HepG2 (cell line): ENCODE measurements at regions not wholly inside any gene's neighbourhood (a gene's known extent, or its start where the extent isn't known, plus 50 kb on each side); places are given as distances from the start of the nearest gene placed in this dataset.

Experiments
- ATAC-seq: fragments of 200-7000 bp; cut with Tn5 transposase; 3 replicates; pipeline ENCODE4 v1.9.1; 2020; ENCODE audit warnings: mild to moderate bottlenecking, moderate library complexity
- BruUV-seq: library from RNA; stranded (reverse); fragments of 400-500 nt; replicated peaks from 2 replicates; lab custom pipeline; 2021; lab: Mats Ljungman, UMichigan
- CTCF ChIA-PET: fragments of 300-600 bp; formaldehyde crosslinking; extraction: SDS; loops from one replicate; lab custom pipeline; 2021; ENCODE audit warnings: low total read pairs, inconsistent platforms, low intra/inter-chr PET ratio; lab: Yijun Ruan, JAX
- POLR2A ChIA-PET: fragments of 350-600 bp; sonication (Branson Sonifier 250); formaldehyde crosslinking; loops from one replicate; lab custom pipeline; 2020; ENCODE audit warnings: antibody characterized with exemption, inconsistent platforms; lab: Yijun Ruan, JAX
- DNase-seq: peaks from one replicate; pipeline ENCODE4 v3.0.0-alpha.2; 2015; ENCODE audit warnings: low spot score
- FAIRE-seq: peaks from 3 replicates; lab custom pipeline; 2011; peaks lifted over from hg19 to GRCh38; lab: Jason Lieb, UNC
- H2AFZ ChIP-seq: one replicate; pipeline ENCODE4 v1.6.1; 2011; ENCODE audit warnings: low read length, inconsistent platforms
- H3K27ac ChIP-seq: fragments of 300-600 bp; 3 replicates; pipeline ENCODE4 v1.8.0; 2011; ENCODE audit warnings: mixed run types, mild to moderate bottlenecking, mixed read lengths, low read length, inconsistent platforms; ENCODE audit not compliant: insufficient read depth; ENCODE audit errors: extremely low read length
- H3K27me3 ChIP-seq, 2 experiments: fragments of 200-600 bp in 1 of 2; 2 replicates in 1 of 2; 3 replicates in 1 of 2; pipeline versions ENCODE4 v1.6.0 to v1.8.0; 2011; ENCODE audit warnings: low read length in 2 of 2, mild to moderate bottlenecking in 2 of 2, moderate library complexity in 2 of 2, inconsistent platforms in 1 of 2; ENCODE audit not compliant: insufficient read depth in 2 of 2, control insufficient read depth in 1 of 2
- H3K36me3 ChIP-seq, 2 experiments: fragments of 200-600 bp in 1 of 2; replicated peaks in 1 of 2; 2 replicates in 1 of 2; 3 replicates in 1 of 2; pipeline versions ENCODE4 v1.5.1 to v1.8.0; 2011; ENCODE audit warnings: low read length in 2 of 2, inconsistent platforms in 1 of 2; ENCODE audit not compliant: insufficient read depth in 2 of 2, control insufficient read depth in 1 of 2
- H3K4me1 ChIP-seq: 2 replicates; pipeline ENCODE4 v1.5.1; 2012; ENCODE audit warnings: low read length, inconsistent platforms; ENCODE audit not compliant: insufficient read depth
- H3K4me2 ChIP-seq: 2 replicates; pipeline ENCODE4 v1.6.0; 2011; ENCODE audit warnings: low read depth, low read length, inconsistent platforms
- H3K4me3 ChIP-seq, 3 experiments: fragments of 200-600 bp in 1 of 3; sonication (generic), shearing (Covaris generic) in 1 of 3; replicated peaks in 1 of 3; 2 replicates each; pipeline ENCODE4 v1.5.1; 2011 to 2016; ENCODE audit warnings: low read length in 3 of 3, inconsistent platforms in 2 of 3, low read depth in 2 of 3, mild to moderate bottlenecking in 2 of 3, control low read depth in 1 of 3, mixed read lengths in 1 of 3; ENCODE audit not compliant: insufficient read depth in 1 of 3
- H3K79me2 ChIP-seq: one replicate; pipeline ENCODE4 v1.6.1; 2011; ENCODE audit warnings: low read length, inconsistent platforms; ENCODE audit not compliant: insufficient read depth
- H3K9ac ChIP-seq: 2 replicates; pipeline ENCODE4 v1.6.0; 2011; ENCODE audit warnings: mild to moderate bottlenecking, low read depth, low read length, inconsistent platforms; ENCODE audit not compliant: insufficient read depth
- H3K9me3 ChIP-seq: 2 replicates; pipeline ENCODE4 v1.5.1; 2012; ENCODE audit warnings: mild to moderate bottlenecking, low read length
- H4K20me1 ChIP-seq: 2 replicates; pipeline ENCODE4 v1.6.0; 2011; ENCODE audit warnings: inconsistent platforms, mild to moderate bottlenecking, low read length, moderate library complexity; ENCODE audit not compliant: insufficient read depth
- ADNP ChIP-seq: sonication (generic); formaldehyde crosslinking; IDR thresholded peaks from 2 replicates; pipeline ENCODE4 v1.4.0; 2020; ENCODE audit warnings: missing genetic modification reagents
- ATF6 ChIP-seq: sonication (generic); formaldehyde crosslinking; conservative IDR thresholded peaks from 2 replicates; pipeline ENCODE4 v1.4.0; 2020; ENCODE audit warnings: missing genetic modification reagents
- DDIT3 ChIP-seq: sonication (generic); formaldehyde crosslinking; IDR thresholded peaks from 2 replicates; pipeline ENCODE4 v1.4.0; 2020; ENCODE audit warnings: mild to moderate bottlenecking, missing genetic modification reagents
- GABPB1 ChIP-seq: IDR thresholded peaks from 2 replicates; pipeline ENCODE4 v1.6.1; 2016; ENCODE audit warnings: mild to moderate bottlenecking, missing genetic modification reagents, moderate library complexity, missing compliant biosample characterization
- KLF9 ChIP-seq: IDR thresholded peaks from 2 replicates; pipeline ENCODE4 v1.6.1; 2016; ENCODE audit warnings: low read depth
- NFIB ChIP-seq: sonication (generic); formaldehyde crosslinking; IDR thresholded peaks from 2 replicates; pipeline ENCODE4 v1.9.0; 2021; ENCODE audit warnings: missing genetic modification reagents, mild to moderate bottlenecking, borderline replicate concordance
- PAXIP1 ChIP-seq: sonication (generic); formaldehyde crosslinking; conservative IDR thresholded peaks from 2 replicates; pipeline ENCODE4 v1.4.0; 2020; ENCODE audit warnings: mild to moderate bottlenecking, missing genetic modification reagents, moderate library complexity
- PHB2 ChIP-seq: fragments of 450-650 bp; IDR thresholded peaks from 2 replicates; pipeline ENCODE4 v1.6.1; 2018; ENCODE audit not compliant: partially characterized antibody
- PREB ChIP-seq: sonication (generic); formaldehyde crosslinking; IDR thresholded peaks from 2 replicates; pipeline ENCODE4 v1.4.0; 2020; ENCODE audit warnings: missing genetic modification reagents
- PRMT3 ChIP-seq: sonication (generic); formaldehyde crosslinking; IDR thresholded peaks from 2 replicates; pipeline ENCODE4 v1.8.1; 2022; ENCODE audit warnings: low read depth, mild to moderate bottlenecking, moderate library complexity, missing genetic modification reagents, borderline replicate concordance
- PTBP1 ChIP-seq: fragments of 200-400 bp; formaldehyde crosslinking; IDR thresholded peaks from 2 replicates; pipeline ENCODE4 v1.6.1; 2018; ENCODE audit warnings: low read length, low read depth; ENCODE audit not compliant: poor library complexity, severe bottlenecking
- SCMH1 ChIP-seq: sonication (generic); formaldehyde crosslinking; IDR thresholded peaks from 2 replicates; pipeline ENCODE4 v1.9.0; 2021; ENCODE audit warnings: missing genetic modification reagents, mild to moderate bottlenecking, borderline replicate concordance
- SP2 ChIP-seq: sonication (generic); formaldehyde crosslinking; IDR thresholded peaks from 2 replicates; pipeline ENCODE4 v1.5.1; 2020; ENCODE audit warnings: mild to moderate bottlenecking, missing genetic modification reagents
- STAT5B ChIP-seq: sonication (generic); formaldehyde crosslinking; IDR thresholded peaks from 2 replicates; pipeline ENCODE4 v1.4.0; 2020; ENCODE audit warnings: missing genetic modification reagents
- WIZ ChIP-seq: sonication (generic); formaldehyde crosslinking; IDR thresholded peaks from 2 replicates; pipeline ENCODE4 v1.5.1; 2020; ENCODE audit warnings: mild to moderate bottlenecking, missing genetic modification reagents
- ZMYM2 ChIP-seq: sonication (generic); formaldehyde crosslinking; IDR thresholded peaks from 2 replicates; pipeline ENCODE4 v1.8.0; 2022; ENCODE audit warnings: mild to moderate bottlenecking, missing genetic modification reagents
- ZSCAN12 ChIP-seq: sonication (generic); formaldehyde crosslinking; IDR thresholded peaks from 2 replicates; pipeline ENCODE4 v1.9.0; 2021; ENCODE audit warnings: mild to moderate bottlenecking, missing genetic modification reagents
- WGBS: methylation state at CpG from one replicate; pipeline ENCODE4 v1.1.6; 2017; ENCODE audit warnings: low lambda C conversion rate; 5-methylcytosine and 5-hydroxymethylcytosine counted together
- in situ Hi-C: cut with HindIII; loops from 2 replicates; pipeline ENCODE4 v1.10.0; 2017; ENCODE audit warnings: low pct_unique_long_range_greater_than_20kb; ENCODE audit not compliant: extremely low pct_ligation_motif_present
- intact Hi-C: fragments of 100-400 bp; cut with micrococcal nuclease; formaldehyde crosslinking; loops from one replicate; pipeline ENCODE4 v1.10.0; 2022; ENCODE audit not compliant: unreplicated experiment

GRCh38 chr6:113765909-113766308, 91.2 kb upstream of the MARCKS start:
- CTCF ChIA-PET, result no interaction called here
- TF ChIP-seq DDIT3 (no peak), ATF6 (CRISPR knock-in tag) (no peak), PHB2 (no peak), ZMYM2 (no peak), NFIB (no peak), ZSCAN12 (no peak), PREB (no peak), ADNP (CRISPR knock-in tag) (no peak), GABPB1 (CRISPR knock-in tag) (no peak), STAT5B (no peak), SP2 (no peak), KLF9 (CRISPR knock-in tag) (no peak), PRMT3 (CRISPR knock-in tag) (no peak), WIZ (CRISPR knock-in tag) (no peak), PAXIP1 (CRISPR knock-in tag) (no peak), PTBP1 (no peak), SCMH1 (CRISPR knock-in tag) (no peak)
- Histone ChIP-seq H3K9me3 (no peaks in the 10 kb centered on the region), H3K4me3 (no peak overlapping the region), H3K27ac (no peak overlapping the region), H4K20me1 (no peaks in the 10 kb centered on the region), H3K4me2 (no peak overlapping the region), H3K9ac (no peak overlapping the region), H2AFZ (no peak overlapping the region), H3K27me3 (peaks cover 0 to 4% of the 10 kb centered on the region in 2 experiments; a peak in 2 of 5 replicates), H3K36me3 (no peaks in the 10 kb centered on the region), H3K4me1 (no peaks in the 10 kb centered on the region), H3K79me2 (no peaks in the 10 kb centered on the region)
- no peak for FAIRE-seq
- POLR2A ChIA-PET, result no interaction called here
- 0% methylated on average over 1 of the region's 1 CpG for WGBS
- no peak for ATAC-seq
- intact Hi-C loops (no loop called here), in situ Hi-C loops (no loop called here)
- no TSS peak for BruUV-seq
- DNase-seq, result no peak
